Sigmoid colon (tissue), 6 donors: ENCODE measurements at regions not wholly inside any gene's neighbourhood (a gene's known extent, or its start where the extent isn't known, plus 50 kb on each side); places are given as distances from the start of the nearest gene placed in this dataset.

Experiments
- DNase-seq: peaks from one replicate; pipeline ENCODE4 v3.0.0-alpha.2; 2019
- H3K27ac ChIP-seq, 4 donors: fragments of 200-600 bp; sonication (generic); one replicate each; pipeline ENCODE4 v1.5.1; 2016 to 2019; ENCODE audit warnings: mild to moderate bottlenecking in 1 of 4
- H3K27me3 ChIP-seq, 3 donors: fragments of 200-600 bp; sonication (generic); one replicate each; pipeline ENCODE4 v1.5.1; 2019; ENCODE audit warnings: mild to moderate bottlenecking in 1 of 3
- H3K36me3 ChIP-seq, 4 donors: fragments of 200-600 bp; sonication (generic); one replicate each; pipeline ENCODE4 v1.5.1; 2016 to 2019
- H3K4me1 ChIP-seq, 4 donors: fragments of 200-600 bp; sonication (generic); one replicate each; pipeline ENCODE4 v1.5.1; 2017 to 2019
- H3K4me3 ChIP-seq, 4 donors: fragments of 200-600 bp; sonication (generic); one replicate each; pipeline ENCODE4 v1.5.1; 2017 to 2019; ENCODE audit warnings: mild to moderate bottlenecking in 2 of 4, moderate library complexity in 1 of 4
- H3K9me3 ChIP-seq, 4 donors: fragments of 200-600 bp in 3 of 4; sonication (generic) in 3 of 4; one replicate each; pipeline versions ENCODE4 v1.5.1 to v1.6.1; 2013 to 2019
- CTCF ChIP-seq, 4 experiments: fragments of 450-650 bp in 3 of 4; fragments of 200-600 bp in 1 of 4; IDR thresholded peaks; one replicate each; pipeline ENCODE4 v1.5.1; 2016 to 2019; ENCODE audit warnings: antibody characterized with exemption in 4 of 4, mild to moderate bottlenecking in 3 of 4, moderate library complexity in 2 of 4
- EP300 ChIP-seq, 4 donors: sonication (generic); formaldehyde crosslinking; IDR thresholded peaks; one replicate each; pipeline ENCODE4 v1.6.1; 2017; ENCODE audit warnings: antibody characterized with exemption in 4 of 4
- POLR2A ChIP-seq, 2 donors: fragments of 450-650 bp; IDR thresholded peaks; one replicate each; pipeline ENCODE4 v1.6.1; 2016; ENCODE audit warnings: antibody characterized with exemption in 2 of 2, mild to moderate bottlenecking in 2 of 2, moderate library complexity in 2 of 2
- POLR2AphosphoS5 ChIP-seq, 4 donors: sonication (generic); formaldehyde crosslinking; IDR thresholded peaks; one replicate each; pipeline ENCODE4 v1.6.1; 2017; ENCODE audit warnings: antibody characterized with exemption in 4 of 4
- WGBS, 2 donors: extraction: QIAGEN DNeasy Blood & Tissue Kit; methylation state at CpG; one replicate each; pipeline ENCODE4 v1.1.7; 2013; 5-methylcytosine and 5-hydroxymethylcytosine counted together
- intact Hi-C: fragments of 100-400 bp; cut with DNase I; formaldehyde crosslinking; loops from one replicate; pipeline ENCODE4 v1.15.1; 2023
- donor health status: healthy with polysubstance abuse.
- donor health status: healthy.

- intact Hi-C loops: no loop called here
- TF ChIP-seq POLR2AphosphoS5 (IDR thresholded peaks at IDR 0.05) (no peak), CTCF (IDR thresholded peaks at IDR 0.05) (no peak), EP300 (IDR thresholded peaks at IDR 0.05) (no peak), POLR2A (IDR thresholded peaks at IDR 0.05) (no peak)
- DNase-seq: no peak
- Histone ChIP-seq H3K27ac (no peak overlapping the region), H3K4me1 (peaks cover 0 to 15% (median 5%) of the 10 kb centered on the region in 4 donors), H3K27me3 (no peaks in the 10 kb centered on the region), H3K36me3 (no peaks in the 10 kb centered on the region), H3K9me3 (no peaks in the 10 kb centered on the region), H3K4me3 (no peak overlapping the region)
- 53 to 85% methylated on average over 4 of the region's 4 CpGs for WGBS, 2 donors
Observed at GRCh38 chr2:234426616-234427015, 70.3 kb downstream of the ARL4C start.

GRCh38 chr2:234425639-234426603 is 71.0 kb downstream of the ARL4C start:
- Histone ChIP-seq H3K27me3 (no peaks in the 10 kb centered on the region), H3K9me3 (no peaks in the 10 kb centered on the region), H3K4me3 (no peak overlapping the region), H3K27ac (no peak overlapping the region), H3K4me1 (peaks cover 0 to 15% (median 5%) of the 10 kb centered on the region in 4 donors), H3K36me3 (no peaks in the 10 kb centered on the region)
- 34 to 42% methylated on average over 8 of the region's 8 CpGs for WGBS, 2 donors
- no peak for DNase-seq
- intact Hi-C loops: no loop called here
- TF ChIP-seq POLR2A (IDR thresholded peaks at IDR 0.05) (no peak), EP300 (IDR thresholded peaks at IDR 0.05) (no peak), CTCF (IDR thresholded peaks at IDR 0.05) (no peak), POLR2AphosphoS5 (IDR thresholded peaks at IDR 0.05) (no peak)

GRCh38 chr2:234423884-234424283 is 73.0 kb downstream of the ARL4C start:
- no peak overlapping the region for H3K4me3 ChIP-seq
- 56 to 65% methylated on average over 4 of the region's 4 CpGs for WGBS, 2 donors
- no peak for TF ChIP-seq CTCF (IDR thresholded peaks at IDR 0.05)
- TF ChIP-seq EP300 (IDR thresholded peaks at IDR 0.05): no peak
- no peak for TF ChIP-seq POLR2A (IDR thresholded peaks at IDR 0.05)
- TF ChIP-seq POLR2AphosphoS5 (IDR thresholded peaks at IDR 0.05): no peak
- H3K9me3 ChIP-seq: no peaks in the 10 kb centered on the region
- intact Hi-C loops: no loop called here
- H3K27ac ChIP-seq: no peak overlapping the region
- H3K36me3 ChIP-seq: no peaks in the 10 kb centered on the region
- H3K27me3 ChIP-seq: no peaks in the 10 kb centered on the region
- peaks cover 0 to 15% (median 5%) of the 10 kb centered on the region in 4 donors for H3K4me1 ChIP-seq
- DNase-seq: no peak

- 66 to 89% methylated on average over 8 of the region's 8 CpGs for WGBS, 2 donors
- intact Hi-C loops: no loop called here
- DNase-seq: no peak
- Histone ChIP-seq H3K4me1 (peaks cover 0 to 15% (median 5%) of the 10 kb centered on the region in 4 donors), H3K4me3 (no peak overlapping the region), H3K9me3 (peaks cover 0 to 2% (median 0%) of the 10 kb centered on the region in 4 donors), H3K36me3 (no peaks in the 10 kb centered on the region), H3K27ac (no peak overlapping the region), H3K27me3 (no peaks in the 10 kb centered on the region)
- no peak for TF ChIP-seq CTCF (IDR thresholded peaks at IDR 0.05)
- no peak for TF ChIP-seq POLR2AphosphoS5 (IDR thresholded peaks at IDR 0.05)
- TF ChIP-seq EP300 (IDR thresholded peaks at IDR 0.05): no peak
- no peak for TF ChIP-seq POLR2A (IDR thresholded peaks at IDR 0.05)
Observed at GRCh38 chr2:234422981-234423431, 73.9 kb downstream of the ARL4C start.
